RPMI8226 (cell line): ENCODE measurements at regions not wholly inside any gene's neighbourhood (a gene's known extent, or its start where the extent isn't known, plus 50 kb on each side); places are given as distances from the start of the nearest gene placed in this dataset.
"Not testable (repeated sequence)": the region's sequence is repeated elsewhere in the genome, so short reads cannot be mapped to it uniquely, and the experiment has no call there.

ENCODE experiments used
- DNase-seq: peaks from one replicate; pipeline ENCODE4 v3.0.0-alpha.2; 2015

DNA sequence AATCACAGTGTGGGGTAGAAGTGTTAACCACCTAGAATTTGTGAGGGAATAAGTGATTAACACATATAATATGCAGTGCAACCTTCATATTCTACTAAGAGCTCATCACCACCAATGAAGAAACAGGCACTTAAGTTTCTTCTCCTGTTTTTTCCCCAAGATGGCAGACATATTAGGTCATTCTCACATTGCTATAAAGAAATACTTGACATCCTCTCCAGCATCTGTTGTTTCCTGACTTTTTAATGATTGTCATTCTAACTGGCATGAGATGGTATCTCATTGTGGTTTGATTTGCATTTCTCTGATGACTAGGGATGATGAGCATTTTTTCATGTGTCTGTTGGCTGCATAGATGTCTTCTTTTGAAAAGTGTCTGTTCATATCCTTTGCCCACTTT lies 301.5 kb upstream of the CLEC14A start:
- DNase-seq, result not testable (repeated sequence)

DNA sequence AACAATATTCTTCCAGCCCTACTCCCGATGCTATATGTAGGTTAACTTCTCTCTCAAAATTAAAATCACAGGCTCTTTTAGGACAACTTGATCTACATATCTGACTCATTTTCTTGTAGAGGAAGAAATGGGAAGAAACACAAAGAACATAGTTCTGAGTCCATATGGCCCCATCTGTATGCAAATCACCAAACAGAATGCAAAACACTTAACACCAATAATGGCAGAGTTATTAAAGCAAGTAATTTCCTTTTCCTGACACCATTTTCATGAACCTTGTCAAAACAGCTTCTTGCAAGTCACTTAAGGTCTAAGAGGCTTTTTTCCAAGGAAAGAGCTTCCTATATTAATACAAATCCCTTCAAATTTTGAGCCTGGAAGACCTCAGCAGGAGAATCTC lies 300.4 kb upstream of the CLEC14A start:
- DNase-seq, result no peak

DNA sequence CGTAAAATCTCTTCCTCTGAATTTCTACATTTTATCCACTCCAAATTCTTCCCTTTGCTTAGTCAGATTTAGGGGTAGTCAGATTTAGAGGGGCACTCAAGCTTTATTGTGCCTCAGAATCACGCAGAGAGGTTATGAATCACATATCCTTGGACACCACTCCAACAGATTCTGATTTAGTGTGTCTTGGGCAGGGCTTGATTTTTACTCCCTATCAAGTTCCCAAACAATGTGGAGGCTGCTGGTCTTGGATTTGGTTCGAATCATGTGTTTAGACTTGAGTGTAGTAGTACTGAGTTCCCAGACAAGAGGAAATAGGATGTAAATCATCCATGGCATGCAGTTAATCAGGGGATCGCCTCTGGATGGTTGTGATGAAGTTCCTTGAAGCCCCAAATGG lies 298.1 kb upstream of the CLEC14A start:
- DNase-seq, result no peak

DNA sequence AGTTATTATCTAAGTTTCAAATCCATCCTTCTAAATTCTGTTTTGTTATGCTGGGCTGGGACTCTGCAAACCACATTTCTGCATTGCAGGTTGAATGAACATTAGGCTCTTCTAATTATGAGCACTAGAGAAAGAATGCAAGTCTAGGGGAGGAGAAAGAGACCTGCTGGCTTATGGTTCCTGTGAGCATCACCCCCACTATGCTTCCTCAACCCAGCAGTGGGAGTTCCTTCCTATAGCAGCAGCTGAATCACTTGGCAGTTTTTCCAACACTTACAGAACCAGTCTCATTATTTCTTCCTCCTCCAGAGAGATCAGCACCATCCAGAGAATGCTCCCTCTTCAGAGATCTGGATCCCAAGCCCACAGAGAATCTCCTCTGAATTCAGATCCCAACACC lies 297.7 kb upstream of the CLEC14A start:
- DNase-seq, result no peak

DNA sequence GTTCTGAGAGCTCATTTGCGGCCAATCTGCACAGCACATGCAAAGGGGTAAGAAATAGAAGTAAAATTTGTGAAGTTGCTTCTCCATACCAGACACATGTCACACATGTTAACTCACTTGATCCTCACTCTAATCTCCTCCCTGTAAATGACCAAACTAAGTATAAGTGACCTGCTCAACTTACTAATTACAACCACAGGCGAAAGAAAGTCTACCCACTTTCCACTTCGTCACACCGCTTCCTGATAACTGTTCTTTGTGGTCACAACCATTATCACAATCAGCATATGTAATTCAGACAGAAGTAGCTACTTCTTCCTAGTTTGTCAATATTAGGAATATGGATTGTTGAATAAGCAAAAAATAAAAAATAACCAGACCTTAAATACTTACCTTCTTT lies 293.7 kb upstream of the CLEC14A start:
- DNase-seq, result no peak

DNA sequence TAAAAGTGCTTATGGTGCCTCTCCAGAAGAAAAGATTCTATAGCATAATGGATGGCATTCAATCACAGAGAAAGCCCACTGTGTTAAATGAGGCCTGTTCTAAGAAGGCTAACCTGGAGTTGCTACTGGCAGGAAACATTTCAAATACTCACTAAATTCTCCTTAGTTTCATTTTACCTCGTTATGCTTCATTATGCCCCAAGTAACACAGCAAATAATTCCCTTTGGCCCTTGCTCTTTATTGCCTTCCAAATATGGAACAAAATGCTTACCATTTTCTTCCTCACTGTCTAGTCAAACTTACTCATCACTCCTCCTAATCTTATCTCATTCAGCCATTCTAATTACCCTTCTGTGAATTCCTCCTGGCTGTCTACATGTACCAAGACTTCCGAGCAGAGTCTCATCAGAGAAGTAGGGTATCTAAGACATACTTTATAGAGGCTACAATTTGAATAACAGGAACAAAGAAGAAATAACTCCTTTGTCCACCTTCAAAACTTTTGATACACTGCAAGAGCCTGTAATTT lies 292.1 kb upstream of the CLEC14A start:
- no peak for DNase-seq

DNA sequence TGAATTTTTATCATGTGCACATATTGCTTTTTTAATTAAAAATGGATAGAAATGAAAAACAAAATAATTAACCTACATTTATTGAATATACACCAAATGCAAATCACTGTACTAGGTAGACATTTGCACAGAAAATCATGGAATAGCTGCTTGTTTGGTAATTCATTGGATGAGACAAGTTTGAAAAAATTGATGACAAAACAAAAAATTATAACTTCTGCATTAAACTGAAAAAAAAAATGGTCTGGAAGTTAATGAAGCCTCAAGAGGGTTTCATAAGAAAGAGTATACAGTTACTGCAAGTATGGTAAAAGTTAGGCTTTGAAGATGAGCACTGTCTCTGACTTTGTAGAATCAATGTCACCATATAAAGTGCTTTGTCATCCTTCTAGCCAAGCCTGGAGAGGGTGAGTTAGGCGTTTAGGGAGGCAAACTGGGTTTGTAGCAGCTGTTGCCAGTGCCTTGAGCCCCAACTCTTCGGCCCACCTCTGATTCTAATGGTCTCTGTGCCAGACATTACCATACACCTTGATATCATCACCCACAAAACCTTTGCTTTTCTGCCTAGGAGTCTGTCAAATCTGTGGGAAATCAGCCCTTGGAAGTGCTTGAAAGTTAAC lies 291.1 kb upstream of the CLEC14A start:
- no peak for DNase-seq

DNA sequence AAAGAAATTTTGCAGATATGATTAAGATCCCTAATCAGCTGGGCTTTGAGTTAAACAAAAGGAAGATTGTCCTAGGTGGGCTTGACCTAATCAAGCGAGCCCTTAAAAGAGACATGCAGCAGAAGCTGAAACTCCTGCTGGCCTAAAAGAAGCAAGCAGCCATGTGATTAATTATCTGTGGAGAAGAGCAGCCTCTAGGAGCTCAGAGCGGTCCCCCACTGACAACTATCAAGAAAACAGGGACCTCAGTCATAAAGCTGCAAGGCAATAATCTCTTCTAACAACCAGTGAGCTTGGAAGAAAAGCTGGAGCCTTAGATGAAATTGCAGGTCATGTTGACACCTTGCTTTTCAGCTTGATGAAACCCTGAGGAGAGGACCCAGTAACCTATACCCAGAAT lies 288.9 kb upstream of the CLEC14A start:
- no peak for DNase-seq

DNA sequence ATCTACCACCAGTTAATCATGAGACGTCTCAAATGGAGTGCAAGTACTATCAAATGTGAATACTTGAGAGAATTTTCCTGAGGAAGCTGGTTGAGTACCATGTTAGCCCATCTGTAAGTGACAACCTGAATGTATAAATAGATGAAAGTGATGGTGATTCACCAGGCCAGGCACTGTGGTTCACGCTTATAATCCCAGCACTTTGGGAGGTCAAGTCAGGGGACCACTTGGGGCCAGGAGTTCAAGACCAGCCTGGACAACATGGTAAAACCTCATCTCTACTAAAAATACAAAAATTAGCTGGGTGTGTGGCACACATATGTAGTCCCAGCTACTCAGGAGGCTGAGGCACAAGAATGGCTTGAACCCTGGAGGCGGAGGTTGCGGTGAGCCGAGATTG lies 288.0 kb upstream of the CLEC14A start:
- DNase-seq, result not testable (repeated sequence)

DNA sequence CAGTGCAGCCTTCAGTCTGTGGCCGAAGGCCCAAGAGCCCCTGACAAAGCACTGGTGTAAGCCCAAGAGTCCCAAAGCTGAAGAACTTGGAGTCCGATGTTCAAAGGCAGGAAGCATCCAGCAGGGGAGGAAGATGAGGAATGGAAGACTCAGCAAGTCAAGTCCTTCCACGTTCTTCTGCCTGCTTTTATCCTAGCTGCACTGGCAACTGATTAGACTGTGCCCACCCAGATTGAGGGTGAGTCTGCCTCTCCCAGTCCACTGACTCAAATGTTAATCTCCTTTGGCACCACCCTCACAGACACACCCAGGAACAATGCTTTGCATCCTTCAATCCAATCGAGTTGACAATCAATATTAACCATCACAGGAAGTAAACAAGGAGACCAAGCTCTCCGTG lies 282.2 kb upstream of the CLEC14A start:
- DNase-seq, result not testable (repeated sequence)

DNA sequence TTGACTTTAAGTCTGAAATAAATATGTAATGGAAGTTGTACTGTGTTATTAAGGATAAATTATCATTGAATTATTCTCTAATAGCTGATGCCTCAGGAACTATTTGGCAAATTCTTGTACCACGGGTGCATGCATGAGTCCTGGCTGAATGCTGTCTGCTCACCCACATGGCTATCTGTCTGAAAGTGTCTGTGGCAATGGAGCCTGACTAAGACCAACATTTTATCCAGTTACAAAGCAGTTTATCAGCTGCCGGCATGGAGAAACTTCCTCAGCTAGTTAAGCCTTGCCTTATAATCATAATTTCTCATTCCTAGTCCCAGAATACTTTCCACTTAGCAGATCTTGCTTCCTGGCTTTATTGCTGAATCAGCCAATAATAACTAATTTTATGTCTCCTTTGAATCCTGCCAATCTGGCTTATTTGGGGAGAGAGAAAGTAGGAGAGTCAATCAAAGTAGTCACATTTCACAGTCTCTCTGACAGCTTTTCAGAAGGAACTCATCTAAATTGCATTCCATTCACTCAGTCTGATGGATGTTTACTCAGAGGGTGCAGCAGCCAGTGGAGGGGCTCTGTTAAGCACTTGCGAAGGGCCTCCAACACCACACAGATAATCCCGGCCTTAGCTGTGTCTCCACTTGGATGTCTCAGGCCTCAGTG lies 280.6 kb upstream of the CLEC14A start:
- no peak for DNase-seq

DNA sequence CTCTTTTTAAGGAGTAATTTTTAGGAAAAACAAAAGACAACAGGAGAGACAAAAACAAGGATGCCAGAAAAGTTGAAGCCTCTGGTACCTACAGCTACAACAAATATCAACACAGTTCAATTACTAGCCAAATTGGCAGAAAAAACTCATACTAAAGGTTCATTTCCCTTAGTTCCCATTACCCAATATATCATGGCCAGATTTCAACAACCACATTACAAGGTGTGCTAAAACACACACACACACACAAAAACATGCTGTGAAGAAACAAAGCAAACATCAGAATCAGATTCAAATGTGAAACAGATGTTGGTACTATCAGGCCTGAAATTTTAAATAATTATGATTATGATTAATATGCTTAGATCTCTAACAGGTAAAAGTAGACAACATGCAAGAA lies 272.7 kb upstream of the CLEC14A start:
- no peak for DNase-seq

DNA sequence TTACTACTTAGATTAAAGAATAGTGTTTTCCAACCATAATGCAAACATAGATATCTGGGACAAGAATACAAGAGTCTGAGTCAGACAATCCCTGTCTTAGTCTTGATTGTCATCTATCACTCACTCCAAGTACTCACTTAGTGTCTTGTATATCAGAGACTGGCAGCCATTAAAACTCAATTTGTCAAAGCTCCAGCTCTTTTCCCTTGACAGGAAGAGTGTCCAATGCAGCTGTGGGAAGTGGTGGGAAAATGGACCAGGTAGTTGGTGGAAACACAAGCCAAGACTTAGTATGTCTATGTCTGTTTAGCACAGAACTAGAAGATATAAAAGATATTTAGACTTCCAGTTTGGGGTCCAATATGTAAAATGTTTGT lies 271.6 kb upstream of the CLEC14A start:
- no peak for DNase-seq

DNA sequence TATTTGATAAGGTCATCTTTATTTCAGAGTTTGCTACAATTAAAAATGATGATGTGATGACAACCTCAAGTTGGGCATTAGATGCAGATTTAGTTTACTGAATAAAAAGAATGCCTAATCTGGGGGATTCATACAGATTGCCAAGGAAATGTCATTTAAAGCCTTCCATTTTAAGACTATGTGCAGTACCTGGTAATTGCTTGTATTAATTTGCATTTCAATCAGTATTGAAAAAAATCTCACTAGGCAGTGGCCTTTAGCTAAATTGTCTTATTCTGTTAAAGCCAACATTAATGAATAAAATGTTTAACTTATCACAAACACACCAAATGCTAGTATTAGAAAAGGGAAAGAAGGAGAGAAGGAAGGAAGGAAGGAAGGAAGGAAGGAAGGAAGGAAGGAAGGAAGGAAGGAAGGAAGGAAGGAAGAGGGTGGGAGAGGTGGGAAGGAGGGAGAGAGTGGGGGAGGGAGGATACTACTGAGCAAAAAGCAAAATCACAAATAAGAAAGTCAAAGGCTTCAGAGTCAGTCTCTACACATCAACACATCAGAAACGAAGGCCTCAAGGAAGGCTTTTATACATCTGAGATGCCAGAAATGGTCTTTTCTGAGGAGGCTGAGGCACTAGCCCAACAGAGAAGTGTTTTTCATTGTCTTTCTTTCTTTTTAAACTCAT lies 271.1 kb upstream of the CLEC14A start:
- DNase-seq, result no peak

DNA sequence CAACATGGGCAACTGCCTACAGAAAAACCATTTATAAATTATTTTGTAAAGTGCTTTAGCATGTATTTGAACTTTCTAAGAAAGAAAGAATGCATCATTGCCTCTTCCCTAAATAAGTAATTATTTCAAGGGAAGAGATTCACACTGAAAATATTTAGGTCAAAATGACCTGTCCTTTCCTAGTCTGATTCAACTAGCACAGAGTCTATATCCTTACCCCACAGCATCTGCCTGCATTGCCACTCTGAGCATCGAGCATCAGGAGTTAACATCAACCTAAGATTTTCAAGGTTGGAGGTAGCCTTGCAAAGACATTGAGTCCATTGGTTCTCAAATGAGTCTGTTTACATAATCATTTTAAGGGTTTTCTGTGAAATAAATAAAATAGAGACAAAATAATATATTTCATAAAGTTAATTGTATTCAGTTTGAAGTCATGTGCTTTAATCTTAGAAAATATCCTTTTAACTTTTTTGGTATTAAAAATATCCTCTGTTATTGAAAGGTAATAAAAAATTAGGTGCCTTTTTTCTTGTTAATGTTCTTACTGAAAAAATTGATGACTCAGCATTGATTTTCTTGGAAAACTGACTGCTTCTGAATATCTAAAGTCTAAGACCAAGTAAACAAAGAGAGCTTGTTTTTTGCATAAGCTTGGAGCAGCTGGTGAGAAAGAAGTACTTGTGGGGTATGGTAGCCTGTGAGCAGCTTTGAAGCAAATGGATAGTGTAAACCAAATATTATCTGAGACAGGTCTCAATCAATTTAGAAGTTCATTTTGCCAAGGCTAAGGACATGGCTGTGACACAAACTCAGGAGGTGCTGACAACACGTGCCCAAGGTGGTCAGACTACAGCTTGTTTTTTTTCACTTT lies 269.0 kb upstream of the CLEC14A start:
- DNase-seq, result no peak

DNA sequence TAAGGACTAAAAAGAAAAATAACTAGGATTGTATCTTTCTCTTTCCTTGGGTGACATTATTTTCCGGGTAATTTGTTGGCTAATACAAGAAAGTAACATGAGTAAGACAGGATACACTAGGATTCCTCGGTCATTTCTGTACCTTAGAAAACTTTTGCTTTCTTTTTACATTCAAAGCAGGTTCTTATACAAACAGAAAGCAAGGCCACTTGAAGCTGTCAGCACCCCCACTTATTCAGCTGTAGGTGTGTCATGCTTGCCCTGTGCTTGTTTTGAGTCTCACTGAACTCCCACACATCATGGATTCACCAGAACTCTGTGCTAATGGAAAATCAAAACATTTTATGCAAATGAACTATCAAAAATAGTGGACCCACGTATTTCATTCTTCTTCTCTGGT lies 266.8 kb upstream of the CLEC14A start:
- no peak for DNase-seq

DNA sequence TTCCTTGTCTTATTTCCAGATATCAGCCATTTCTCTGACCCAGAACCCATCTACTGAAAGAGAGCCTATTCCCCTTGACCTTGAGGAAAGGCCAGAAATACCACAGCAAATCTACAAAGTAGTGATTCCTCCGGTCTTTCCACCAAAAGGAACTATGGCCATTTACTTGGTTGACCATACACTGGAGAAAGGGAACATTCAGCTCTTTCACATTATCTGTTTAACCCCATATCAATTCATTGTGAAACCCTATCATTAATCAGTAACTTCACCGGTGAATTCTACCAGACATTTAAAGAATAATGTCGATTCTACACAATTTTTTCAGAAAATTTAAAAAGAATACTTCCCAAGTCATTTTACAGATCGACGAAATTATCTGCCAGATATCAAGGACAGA lies 265.7 kb upstream of the CLEC14A start:
- DNase-seq, result no peak

DNA sequence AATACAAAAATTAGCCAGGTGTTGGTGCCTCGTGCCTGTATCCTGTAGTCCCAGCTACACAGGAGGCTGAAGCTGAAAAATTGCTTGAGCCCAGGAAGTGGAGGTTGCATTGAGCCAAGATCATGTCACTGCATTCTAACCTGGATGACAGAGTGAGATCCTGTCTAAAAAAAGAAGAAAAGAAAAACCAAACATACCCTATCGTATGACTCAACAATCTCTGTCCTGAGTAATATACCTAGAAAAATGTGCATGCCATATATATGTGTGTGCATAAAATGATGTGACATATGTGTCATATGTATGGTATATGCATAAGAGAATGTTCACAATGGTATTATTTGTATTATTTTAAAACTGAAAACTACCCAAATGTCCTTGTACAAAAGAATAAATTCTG lies 261.5 kb upstream of the CLEC14A start:
- no peak for DNase-seq

DNA sequence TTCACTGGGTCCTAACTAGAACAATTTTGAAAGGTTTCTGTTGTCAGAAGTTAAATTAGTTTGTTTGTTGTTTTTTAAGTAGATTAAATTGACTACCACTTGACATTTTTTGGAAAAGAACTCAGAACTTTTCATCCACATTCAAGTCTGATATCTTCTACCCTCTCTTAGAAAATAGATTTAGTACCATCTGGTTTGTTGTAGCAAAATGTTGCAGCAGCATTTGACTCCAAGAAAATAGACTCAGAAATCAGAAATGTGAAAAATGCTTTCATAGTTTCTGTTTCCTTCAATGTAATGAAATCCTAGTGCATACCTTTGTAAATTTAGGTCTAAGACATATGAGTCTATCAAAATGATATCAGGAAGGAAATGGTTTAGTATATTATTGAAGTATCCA lies 256.3 kb upstream of the CLEC14A start:
- DNase-seq, result no peak

DNA sequence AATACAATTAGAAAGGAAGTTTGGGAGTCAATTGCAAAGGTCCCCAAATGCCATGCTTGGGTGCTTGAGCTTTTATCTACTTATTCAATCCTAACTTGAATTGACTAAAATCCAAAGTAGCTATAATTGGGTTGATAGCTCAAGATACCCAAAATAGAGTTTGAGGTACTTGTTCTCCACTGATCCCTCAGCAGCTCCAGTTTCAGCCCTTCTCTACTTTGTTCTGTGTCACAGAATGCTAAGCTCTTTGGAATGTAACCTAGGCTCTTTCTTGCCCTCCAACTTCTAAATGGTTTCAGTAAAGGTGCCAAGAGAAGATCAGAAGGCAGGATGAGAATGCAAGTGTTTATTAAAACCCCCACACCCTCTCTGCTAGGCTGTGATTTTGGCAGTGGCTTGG lies 251.4 kb upstream of the CLEC14A start:
- no peak for DNase-seq

DNA sequence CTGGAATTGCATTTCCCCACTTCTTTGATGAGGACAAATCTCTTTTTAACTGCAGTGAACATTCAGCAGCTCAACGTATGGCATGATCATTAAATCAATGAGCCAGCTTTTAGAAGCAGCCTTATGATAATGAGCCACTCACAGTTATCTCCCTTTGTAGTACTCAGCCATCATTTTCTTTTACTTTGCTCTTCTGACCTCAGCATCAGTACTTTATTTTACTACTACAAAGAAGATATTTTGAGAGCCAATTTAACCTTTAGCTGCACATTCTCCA lies 250.0 kb upstream of the CLEC14A start:
- no peak for DNase-seq

DNA sequence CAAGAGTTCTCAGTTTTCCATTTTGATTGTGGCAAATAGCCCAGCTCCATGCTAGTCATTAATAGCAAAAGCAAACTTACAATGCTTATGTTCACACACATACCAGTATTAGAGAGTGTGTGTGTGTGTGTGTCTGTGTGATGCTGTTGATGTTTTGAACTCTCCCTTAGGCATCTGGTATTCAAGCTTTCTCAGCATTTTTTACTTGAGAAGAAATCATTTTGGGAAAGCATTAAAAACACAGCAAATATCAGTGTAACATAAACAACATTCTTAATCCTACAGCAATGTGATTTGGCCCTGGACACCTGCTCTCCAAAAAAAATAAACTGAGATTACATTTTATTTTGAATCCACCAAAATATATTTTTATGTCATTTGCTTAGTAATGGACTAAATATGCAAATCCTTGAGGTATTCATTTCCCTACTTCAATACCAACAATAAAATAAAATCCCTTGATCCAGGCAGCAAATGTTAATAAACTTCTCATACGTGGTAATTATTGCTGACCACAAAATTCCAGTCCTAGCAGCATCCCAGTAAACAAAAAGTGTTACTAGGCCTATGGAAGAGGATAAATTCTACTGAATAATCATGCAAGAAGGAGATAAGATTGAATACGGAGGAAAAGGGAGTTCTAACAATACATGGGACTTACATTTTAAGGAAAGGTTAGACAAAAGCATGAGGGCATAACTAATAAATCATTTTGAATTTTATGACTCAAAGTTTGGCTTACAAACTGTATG lies 249.5 kb upstream of the CLEC14A start:
- no peak for DNase-seq

DNA sequence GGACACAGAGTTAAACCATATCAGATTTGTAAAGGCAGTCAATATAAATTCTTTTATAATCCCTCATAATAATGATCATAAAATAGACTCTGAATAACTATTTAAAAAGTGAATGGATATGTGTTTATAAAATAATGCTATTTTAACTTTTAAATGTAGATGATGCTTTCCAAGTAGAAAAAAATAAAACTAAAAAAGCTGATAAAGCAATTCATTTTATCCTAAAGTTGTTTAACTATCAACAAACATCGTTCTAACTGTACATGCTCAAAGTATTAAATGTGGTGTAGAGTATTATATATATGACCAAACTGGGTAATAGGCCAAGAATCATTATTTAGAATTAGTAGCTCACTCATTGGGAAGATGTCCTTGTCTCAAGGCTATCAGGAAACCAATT lies 248.3 kb upstream of the CLEC14A start:
- DNase-seq, result no peak
